HG02885 (cell line): ENCODE measurements at regions not wholly inside any gene's neighbourhood (a gene's known extent, or its start where the extent isn't known, plus 50 kb on each side); places are given as distances from the start of the nearest gene placed in this dataset.

ENCODE experiments used
- ATAC-seq: cut with Tn5 transposase; IDR thresholded peaks from one replicate; pipeline ENCODE4 v1.9.1; 2021; ENCODE audit warnings: mild to moderate bottlenecking; ENCODE audit not compliant: unreplicated experiment, poor library complexity

- no peak for ATAC-seq
Measured at GRCh38 chr6:14246876-14247275, 129.3 kb downstream of the CD83 start.

- no peak for ATAC-seq
Measured at GRCh38 chr6:14250573-14250972, 133.0 kb downstream of the CD83 start.

GRCh38 chr6:14252271-14252850 is 134.8 kb downstream of the CD83 start:
- no peak for ATAC-seq

- ATAC-seq, result peak; percentile 80
Measured at GRCh38 chr6:14254505-14254904, 136.9 kb downstream of the CD83 start.

- no peak for ATAC-seq
Measured at GRCh38 chr6:14255916-14256315, 138.3 kb downstream of the CD83 start.

GRCh38 chr6:14258117-14258516 is 140.5 kb downstream of the CD83 start:
- ATAC-seq, result no peak

GRCh38 chr6:14258695-14259593 is 141.4 kb downstream of the CD83 start:
- ATAC-seq, result no peak

GRCh38 chr6:14259594-14260152 is 142.1 kb downstream of the CD83 start:
- no peak for ATAC-seq

- no peak for ATAC-seq
Measured at GRCh38 chr6:14260839-14261238, 143.3 kb downstream of the CD83 start.

- ATAC-seq, result no peak
Measured at GRCh38 chr6:14263881-14264424, 146.4 kb downstream of the CD83 start.

- no peak for ATAC-seq
Measured at GRCh38 chr6:14265049-14266021, 147.8 kb downstream of the CD83 start.

- ATAC-seq, result no peak
Measured at GRCh38 chr6:14266266-14266665, 148.7 kb downstream of the CD83 start.

- ATAC-seq, result no peak
Measured at GRCh38 chr6:14267885-14268660, 150.5 kb downstream of the CD83 start.

GRCh38 chr6:14269436-14269835 is 151.9 kb downstream of the CD83 start:
- no peak for ATAC-seq

GRCh38 chr6:14270142-14270893 is 152.7 kb downstream of the CD83 start:
- no peak for ATAC-seq

- no peak for ATAC-seq
Measured at GRCh38 chr6:14270925-14271788, 153.6 kb downstream of the CD83 start.

- ATAC-seq, result no peak
Measured at GRCh38 chr6:14271789-14272736, 154.5 kb downstream of the CD83 start.
